HepG2 (cell line): ENCODE measurements at regions not wholly inside any gene's neighbourhood (a gene's known extent, or its start where the extent isn't known, plus 50 kb on each side); places are given as distances from the start of the nearest gene placed in this dataset.

Experiments used
- ATAC-seq: fragments of 200-7000 bp; cut with Tn5 transposase; 3 replicates; pipeline ENCODE4 v1.9.1; 2020; ENCODE audit warnings: mild to moderate bottlenecking, moderate library complexity
- BruUV-seq: library from RNA; stranded (reverse); fragments of 400-500 nt; replicated peaks from 2 replicates; lab custom pipeline; 2021; lab: Mats Ljungman, UMichigan
- CTCF ChIA-PET: fragments of 300-600 bp; formaldehyde crosslinking; extraction: SDS; loops from one replicate; lab custom pipeline; 2021; ENCODE audit warnings: low total read pairs, inconsistent platforms, low intra/inter-chr PET ratio; lab: Yijun Ruan, JAX
- POLR2A ChIA-PET: fragments of 350-600 bp; sonication (Branson Sonifier 250); formaldehyde crosslinking; loops from one replicate; lab custom pipeline; 2020; ENCODE audit warnings: antibody characterized with exemption, inconsistent platforms; lab: Yijun Ruan, JAX
- DNase-seq: peaks from one replicate; pipeline ENCODE4 v3.0.0-alpha.2; 2015; ENCODE audit warnings: low spot score
- FAIRE-seq: peaks from 3 replicates; lab custom pipeline; 2011; peaks lifted over from hg19 to GRCh38; lab: Jason Lieb, UNC
- H2AFZ ChIP-seq: one replicate; pipeline ENCODE4 v1.6.1; 2011; ENCODE audit warnings: low read length, inconsistent platforms
- H3K27ac ChIP-seq: fragments of 300-600 bp; 3 replicates; pipeline ENCODE4 v1.8.0; 2011; ENCODE audit warnings: mixed run types, mild to moderate bottlenecking, mixed read lengths, low read length, inconsistent platforms; ENCODE audit not compliant: insufficient read depth; ENCODE audit errors: extremely low read length
- H3K27me3 ChIP-seq, 2 experiments: fragments of 200-600 bp in 1 of 2; 2 replicates in 1 of 2; 3 replicates in 1 of 2; pipeline versions ENCODE4 v1.6.0 to v1.8.0; 2011; ENCODE audit warnings: low read length in 2 of 2, mild to moderate bottlenecking in 2 of 2, moderate library complexity in 2 of 2, inconsistent platforms in 1 of 2; ENCODE audit not compliant: insufficient read depth in 2 of 2, control insufficient read depth in 1 of 2
- H3K36me3 ChIP-seq, 2 experiments: fragments of 200-600 bp in 1 of 2; replicated peaks in 1 of 2; 2 replicates in 1 of 2; 3 replicates in 1 of 2; pipeline versions ENCODE4 v1.5.1 to v1.8.0; 2011; ENCODE audit warnings: low read length in 2 of 2, inconsistent platforms in 1 of 2; ENCODE audit not compliant: insufficient read depth in 2 of 2, control insufficient read depth in 1 of 2
- H3K4me1 ChIP-seq: 2 replicates; pipeline ENCODE4 v1.5.1; 2012; ENCODE audit warnings: low read length, inconsistent platforms; ENCODE audit not compliant: insufficient read depth
- H3K4me2 ChIP-seq: 2 replicates; pipeline ENCODE4 v1.6.0; 2011; ENCODE audit warnings: low read depth, low read length, inconsistent platforms
- H3K4me3 ChIP-seq, 3 experiments: fragments of 200-600 bp in 1 of 3; sonication (generic), shearing (Covaris generic) in 1 of 3; replicated peaks in 1 of 3; 2 replicates each; pipeline ENCODE4 v1.5.1; 2011 to 2016; ENCODE audit warnings: low read length in 3 of 3, inconsistent platforms in 2 of 3, low read depth in 2 of 3, mild to moderate bottlenecking in 2 of 3, control low read depth in 1 of 3, mixed read lengths in 1 of 3; ENCODE audit not compliant: insufficient read depth in 1 of 3
- H3K79me2 ChIP-seq: one replicate; pipeline ENCODE4 v1.6.1; 2011; ENCODE audit warnings: low read length, inconsistent platforms; ENCODE audit not compliant: insufficient read depth
- H3K9ac ChIP-seq: 2 replicates; pipeline ENCODE4 v1.6.0; 2011; ENCODE audit warnings: mild to moderate bottlenecking, low read depth, low read length, inconsistent platforms; ENCODE audit not compliant: insufficient read depth
- H3K9me3 ChIP-seq: 2 replicates; pipeline ENCODE4 v1.5.1; 2012; ENCODE audit warnings: mild to moderate bottlenecking, low read length
- H4K20me1 ChIP-seq: 2 replicates; pipeline ENCODE4 v1.6.0; 2011; ENCODE audit warnings: inconsistent platforms, mild to moderate bottlenecking, low read length, moderate library complexity; ENCODE audit not compliant: insufficient read depth
- HHEX ChIP-seq: IDR thresholded peaks from 2 replicates; pipeline ENCODE4 v1.6.1; 2016; ENCODE audit warnings: control low read depth
- KDM6A ChIP-seq: IDR thresholded peaks from 2 replicates; pipeline ENCODE4 v1.6.1; 2016; ENCODE audit warnings: low read depth
- NFE2 ChIP-seq: sonication (generic); formaldehyde crosslinking; IDR thresholded peaks from 2 replicates; pipeline ENCODE4 v1.4.0; 2020; ENCODE audit warnings: missing genetic modification reagents
- RFX3 ChIP-seq: IDR thresholded peaks from 2 replicates; pipeline ENCODE4 v1.6.1; 2016; ENCODE audit warnings: missing biosample characterization, missing genetic modification reagents
- THAP9 ChIP-seq: sonication (generic); formaldehyde crosslinking; IDR thresholded peaks from 2 replicates; pipeline ENCODE4; 2020; ENCODE audit warnings: missing genetic modification reagents, mild to moderate bottlenecking, borderline replicate concordance
- ZNF12 ChIP-seq: sonication (generic); formaldehyde crosslinking; IDR thresholded peaks from 2 replicates; pipeline ENCODE4 v1.5.0; 2020; ENCODE audit warnings: missing genetic modification reagents
- ZNF746 ChIP-seq: sonication (generic); formaldehyde crosslinking; IDR thresholded peaks from 2 replicates; pipeline ENCODE4 v1.8.0; 2022; ENCODE audit warnings: mild to moderate bottlenecking, missing genetic modification reagents
- ZNF761 ChIP-seq: sonication (generic); formaldehyde crosslinking; conservative IDR thresholded peaks from 2 replicates; pipeline ENCODE4 v1.4.0; 2020; ENCODE audit warnings: mild to moderate bottlenecking, missing genetic modification reagents
- WGBS: methylation state at CpG from one replicate; pipeline ENCODE4 v1.1.6; 2017; ENCODE audit warnings: low lambda C conversion rate; 5-methylcytosine and 5-hydroxymethylcytosine counted together
- in situ Hi-C: cut with HindIII; loops from 2 replicates; pipeline ENCODE4 v1.10.0; 2017; ENCODE audit warnings: low pct_unique_long_range_greater_than_20kb; ENCODE audit not compliant: extremely low pct_ligation_motif_present
- intact Hi-C: fragments of 100-400 bp; cut with micrococcal nuclease; formaldehyde crosslinking; loops from one replicate; pipeline ENCODE4 v1.10.0; 2022; ENCODE audit not compliant: unreplicated experiment
- TF ChIP-seq, protein P1 (sequence below): sonication (generic); formaldehyde crosslinking; IDR thresholded peaks from 2 replicates; pipeline ENCODE4 v1.4.0; 2020; ENCODE audit warnings: missing genetic modification reagents, borderline replicate concordance
- TF ChIP-seq, protein P2 (sequence below): sonication (generic); formaldehyde crosslinking; IDR thresholded peaks from 2 replicates; pipeline ENCODE4 v1.8.1; 2023; ENCODE audit warnings: mild to moderate bottlenecking, moderate library complexity, missing genetic modification reagents
- TF ChIP-seq, protein P3 (sequence below): sonication (generic); formaldehyde crosslinking; IDR thresholded peaks from 2 replicates; pipeline ENCODE4 v1.4.0; 2020; ENCODE audit warnings: low read depth, mild to moderate bottlenecking, missing genetic modification reagents
- TF ChIP-seq, protein P4 (sequence below): sonication (generic); formaldehyde crosslinking; IDR thresholded peaks from 2 replicates; pipeline ENCODE4 v1.4.0; 2020; ENCODE audit warnings: missing genetic modification reagents, mild to moderate bottlenecking, borderline replicate concordance

DNA sequence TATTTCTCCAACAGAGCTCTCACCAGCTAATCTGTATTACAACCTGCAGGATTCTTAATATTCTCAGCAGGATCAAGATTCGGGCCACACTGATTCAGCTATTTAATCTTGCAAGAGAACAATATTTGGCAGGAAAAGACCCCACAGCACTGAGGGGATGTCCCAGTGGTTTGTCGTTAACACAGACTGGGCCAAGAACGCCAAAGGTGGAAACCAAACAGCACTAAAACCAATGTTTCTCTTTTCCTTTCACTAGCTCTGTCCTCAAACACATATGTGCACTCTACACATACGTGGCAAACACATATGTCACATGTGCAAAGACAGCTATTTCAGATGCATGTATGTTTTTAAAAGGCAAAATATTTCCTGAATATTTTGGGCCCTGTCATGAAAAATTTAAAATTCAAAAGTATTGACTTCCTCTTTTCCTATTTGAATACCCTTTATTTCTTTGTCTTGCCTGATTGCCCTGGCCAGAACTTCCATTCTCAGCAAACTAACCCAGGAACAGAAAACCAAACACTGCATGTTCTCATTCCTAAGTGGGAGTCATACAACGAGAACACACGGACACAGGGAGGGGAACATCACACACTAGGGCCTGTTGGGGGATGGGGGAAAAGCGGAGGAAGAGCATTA lies 51.7 kb upstream of the NEBL start:
- DNase-seq (no peak), ATAC-seq (no peak), FAIRE-seq (no peak)
- BruUV-seq: no TSS peak
- intact Hi-C loops (no loop called here), in situ Hi-C loops (no loop called here)
- Histone ChIP-seq H3K79me2 (no peaks in the 10 kb centered on the region), H3K36me3 (no peaks in the 10 kb centered on the region), H3K9ac (no peak overlapping the region), H3K4me3 (no peak overlapping the region), H4K20me1 (no peaks in the 10 kb centered on the region), H3K4me2 (no peak overlapping the region), H3K27me3 (peaks cover 0 to 25% of the 10 kb centered on the region in 2 experiments; a peak in 2 of 5 replicates), H3K27ac (no peak overlapping the region), H3K4me1 (no peaks in the 10 kb centered on the region), H2AFZ (no peak overlapping the region), H3K9me3 (no peaks in the 10 kb centered on the region)
- ChIA-PET POLR2A (no interaction called here), CTCF (no interaction called here)
- no peak for TF ChIP-seq NFE2 (CRISPR knock-in tag)
- no peak for TF ChIP-seq RFX3 (CRISPR knock-in tag)
- no peak for TF ChIP-seq THAP9
- TF ChIP-seq, protein P1, sequence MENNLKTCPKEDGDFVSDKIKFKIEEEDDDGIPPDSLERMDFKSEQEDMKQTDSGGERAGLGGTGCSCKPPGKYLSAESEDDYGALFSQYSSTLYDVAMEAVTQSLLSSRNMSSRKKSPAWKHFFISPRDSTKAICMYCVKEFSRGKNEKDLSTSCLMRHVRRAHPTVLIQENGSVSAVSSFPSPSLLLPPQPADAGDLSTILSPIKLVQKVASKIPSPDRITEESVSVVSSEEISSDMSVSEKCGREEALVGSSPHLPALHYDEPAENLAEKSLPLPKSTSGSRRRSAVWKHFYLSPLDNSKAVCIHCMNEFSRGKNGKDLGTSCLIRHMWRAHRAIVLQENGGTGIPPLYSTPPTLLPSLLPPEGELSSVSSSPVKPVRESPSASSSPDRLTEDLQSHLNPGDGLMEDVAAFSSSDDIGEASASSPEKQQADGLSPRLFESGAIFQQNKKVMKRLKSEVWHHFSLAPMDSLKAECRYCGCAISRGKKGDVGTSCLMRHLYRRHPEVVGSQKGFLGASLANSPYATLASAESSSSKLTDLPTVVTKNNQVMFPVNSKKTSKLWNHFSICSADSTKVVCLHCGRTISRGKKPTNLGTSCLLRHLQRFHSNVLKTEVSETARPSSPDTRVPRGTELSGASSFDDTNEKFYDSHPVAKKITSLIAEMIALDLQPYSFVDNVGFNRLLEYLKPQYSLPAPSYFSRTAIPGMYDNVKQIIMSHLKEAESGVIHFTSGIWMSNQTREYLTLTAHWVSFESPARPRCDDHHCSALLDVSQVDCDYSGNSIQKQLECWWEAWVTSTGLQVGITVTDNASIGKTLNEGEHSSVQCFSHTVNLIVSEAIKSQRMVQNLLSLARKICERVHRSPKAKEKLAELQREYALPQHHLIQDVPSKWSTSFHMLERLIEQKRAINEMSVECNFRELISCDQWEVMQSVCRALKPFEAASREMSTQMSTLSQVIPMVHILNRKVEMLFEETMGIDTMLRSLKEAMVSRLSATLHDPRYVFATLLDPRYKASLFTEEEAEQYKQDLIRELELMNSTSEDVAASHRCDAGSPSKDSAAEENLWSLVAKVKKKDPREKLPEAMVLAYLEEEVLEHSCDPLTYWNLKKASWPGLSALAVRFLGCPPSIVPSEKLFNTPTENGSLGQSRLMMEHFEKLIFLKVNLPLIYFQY (CRISPR knock-in tag): no peak
- TF ChIP-seq KDM6A (CRISPR knock-in tag): no peak
- TF ChIP-seq, protein P2, sequence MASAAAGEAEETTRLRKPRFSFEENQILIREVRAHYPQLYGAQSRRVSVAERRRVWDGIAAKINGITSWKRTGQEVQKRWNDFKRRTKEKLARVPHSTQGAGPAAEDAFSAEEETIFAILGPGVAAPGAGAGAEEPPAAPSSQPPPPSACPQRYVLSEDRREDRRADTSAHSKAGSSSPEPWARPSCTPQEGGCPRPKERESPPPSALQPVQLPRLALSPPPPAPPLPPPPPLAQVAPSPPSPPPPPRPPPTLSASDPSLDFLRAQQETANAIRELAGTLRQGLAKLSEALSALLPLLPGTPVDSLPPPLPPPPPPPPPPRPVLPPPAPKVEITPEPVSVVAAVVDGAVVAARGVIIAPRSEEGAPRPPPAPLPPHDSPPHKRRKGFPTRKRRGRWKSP (CRISPR knock-in tag): no peak
- TF ChIP-seq ZNF761 (CRISPR knock-in tag): no peak
- TF ChIP-seq, protein P3, sequence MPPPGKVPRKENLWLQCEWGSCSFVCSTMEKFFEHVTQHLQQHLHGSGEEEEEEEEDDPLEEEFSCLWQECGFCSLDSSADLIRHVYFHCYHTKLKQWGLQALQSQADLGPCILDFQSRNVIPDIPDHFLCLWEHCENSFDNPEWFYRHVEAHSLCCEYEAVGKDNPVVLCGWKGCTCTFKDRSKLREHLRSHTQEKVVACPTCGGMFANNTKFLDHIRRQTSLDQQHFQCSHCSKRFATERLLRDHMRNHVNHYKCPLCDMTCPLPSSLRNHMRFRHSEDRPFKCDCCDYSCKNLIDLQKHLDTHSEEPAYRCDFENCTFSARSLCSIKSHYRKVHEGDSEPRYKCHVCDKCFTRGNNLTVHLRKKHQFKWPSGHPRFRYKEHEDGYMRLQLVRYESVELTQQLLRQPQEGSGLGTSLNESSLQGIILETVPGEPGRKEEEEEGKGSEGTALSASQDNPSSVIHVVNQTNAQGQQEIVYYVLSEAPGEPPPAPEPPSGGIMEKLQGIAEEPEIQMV (CRISPR knock-in tag): no peak
- TF ChIP-seq HHEX (CRISPR knock-in tag): no peak
- no peak for TF ChIP-seq ZNF12
- TF ChIP-seq, protein P4, sequence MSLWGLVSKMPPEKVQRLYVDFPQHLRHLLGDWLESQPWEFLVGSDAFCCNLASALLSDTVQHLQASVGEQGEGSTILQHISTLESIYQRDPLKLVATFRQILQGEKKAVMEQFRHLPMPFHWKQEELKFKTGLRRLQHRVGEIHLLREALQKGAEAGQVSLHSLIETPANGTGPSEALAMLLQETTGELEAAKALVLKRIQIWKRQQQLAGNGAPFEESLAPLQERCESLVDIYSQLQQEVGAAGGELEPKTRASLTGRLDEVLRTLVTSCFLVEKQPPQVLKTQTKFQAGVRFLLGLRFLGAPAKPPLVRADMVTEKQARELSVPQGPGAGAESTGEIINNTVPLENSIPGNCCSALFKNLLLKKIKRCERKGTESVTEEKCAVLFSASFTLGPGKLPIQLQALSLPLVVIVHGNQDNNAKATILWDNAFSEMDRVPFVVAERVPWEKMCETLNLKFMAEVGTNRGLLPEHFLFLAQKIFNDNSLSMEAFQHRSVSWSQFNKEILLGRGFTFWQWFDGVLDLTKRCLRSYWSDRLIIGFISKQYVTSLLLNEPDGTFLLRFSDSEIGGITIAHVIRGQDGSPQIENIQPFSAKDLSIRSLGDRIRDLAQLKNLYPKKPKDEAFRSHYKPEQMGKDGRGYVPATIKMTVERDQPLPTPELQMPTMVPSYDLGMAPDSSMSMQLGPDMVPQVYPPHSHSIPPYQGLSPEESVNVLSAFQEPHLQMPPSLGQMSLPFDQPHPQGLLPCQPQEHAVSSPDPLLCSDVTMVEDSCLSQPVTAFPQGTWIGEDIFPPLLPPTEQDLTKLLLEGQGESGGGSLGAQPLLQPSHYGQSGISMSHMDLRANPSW (CRISPR knock-in tag): no peak
- TF ChIP-seq ZNF746: no peak
- WGBS: 4% methylated on average over 7 of the region's 7 CpGs
